ENCODE measurements at regions not wholly inside any gene's neighbourhood (a gene's known extent, or its start where the extent isn't known, plus 50 kb on each side); places are given as distances from the start of the nearest gene placed in this dataset.
A peak's percentile ranks its signal among the peaks of the same experiment; 100 is the strongest.
"Not testable (repeated sequence)": the region's sequence is repeated elsewhere in the genome, so short reads cannot be mapped to it uniquely, and the experiment has no call there.

DNA sequence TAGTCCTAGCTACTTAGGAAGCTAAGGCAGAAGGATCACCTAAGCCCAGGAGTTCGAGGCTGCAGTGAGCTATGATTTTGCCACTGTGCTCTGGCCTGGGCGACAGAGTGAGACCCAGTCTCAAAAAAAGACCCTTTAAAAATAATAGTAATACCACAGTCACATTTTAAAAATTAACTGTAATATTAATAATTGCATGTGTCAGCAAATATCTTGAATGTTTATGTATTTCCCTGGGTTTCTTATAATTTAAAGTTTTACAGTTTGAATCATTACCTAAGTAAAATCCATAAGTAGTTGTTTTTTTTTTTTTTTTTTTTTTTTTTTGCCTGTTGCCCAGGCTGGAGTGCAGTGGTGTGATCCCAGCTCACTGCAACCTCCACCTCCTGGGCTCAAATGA lies 69.2 kb downstream of the LYZL2 start:
- peaks cover 3% of the 10 kb centered on the region; the same call in 1 of the 2 replicates for H3K4me1 ChIP-seq
- in situ Hi-C loops (cut with MboI; ENCODE audit: low sequenced_read_pairs) = no loop called here
- H3K36me3 ChIP-seq (replicated peaks) = no peaks in the 10 kb centered on the region

DNA sequence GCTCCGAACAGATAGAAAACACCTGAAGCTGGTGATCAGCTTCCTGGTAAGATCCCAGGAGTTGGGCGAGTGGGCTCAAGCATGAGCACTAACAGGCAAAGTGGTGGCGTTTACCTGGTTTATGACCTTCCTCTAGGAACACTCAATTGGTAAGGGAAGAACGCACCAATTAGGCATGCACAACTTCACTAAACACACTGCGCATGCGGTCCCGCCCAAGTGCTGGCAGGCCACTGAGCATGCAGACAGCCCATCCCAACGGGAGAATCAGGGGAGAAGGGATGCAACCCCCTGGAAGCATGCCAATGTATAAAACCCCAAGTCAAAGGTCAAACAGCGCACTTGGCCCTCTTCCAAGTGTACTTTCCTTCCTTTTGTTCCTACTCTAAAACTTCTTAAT lies 70.4 kb downstream of the LYZL2 start:
- Histone ChIP-seq H3K9me3 (no peaks in the 10 kb centered on the region), H3K27me3 (ENCODE audit: low read depth) (no peaks in the 10 kb centered on the region), H3K4me3 (no peak overlapping the region), H3K4me1 (peaks cover 9% of the 10 kb centered on the region), H3K36me3 (replicated peaks) (no peaks in the 10 kb centered on the region)
- in situ Hi-C loops (cut with MboI; ENCODE audit: low sequenced_read_pairs) = no loop called here
- no peak for DNase-seq (ENCODE audit: low spot score in 2 of 2)

More for the DNA sequence above, 69.2 kb downstream of the LYZL2 start:
- no peak for DNase-seq (ENCODE audit: low spot score in 2 of 2)
- Histone ChIP-seq H3K4me3 (no peak overlapping the region), H3K9me3 (no peaks in the 10 kb centered on the region), H3K27me3 (ENCODE audit: low read depth) (no peaks in the 10 kb centered on the region)

DNA sequence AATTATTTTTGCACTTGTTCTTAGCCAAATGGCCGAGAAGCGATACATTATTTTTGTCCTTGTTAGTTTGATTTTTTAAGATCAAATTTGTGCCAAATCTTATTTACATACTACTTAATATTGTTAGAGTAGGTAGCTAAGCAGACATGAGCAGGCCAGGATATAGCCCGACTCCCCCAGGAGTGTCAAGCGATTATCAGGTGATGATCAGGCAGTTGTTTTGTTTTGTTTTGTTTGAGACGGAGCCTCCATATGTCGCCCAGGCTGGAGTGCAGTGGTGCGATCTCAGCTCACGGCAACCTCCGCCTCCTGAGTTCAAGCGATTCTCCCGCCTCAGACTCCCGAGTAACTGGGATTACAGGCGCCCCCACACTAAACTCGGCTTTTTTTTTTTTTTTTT lies 71.1 kb downstream of the LYZL2 start:
- Histone ChIP-seq H3K4me1 (peaks cover 12% of the 10 kb centered on the region), H3K27me3 (ENCODE audit: low read depth) (no peaks in the 10 kb centered on the region), H3K9me3 (no peaks in the 10 kb centered on the region), H3K4me3 (no peak overlapping the region), H3K36me3 (replicated peaks) (no peaks in the 10 kb centered on the region)
- no peak for DNase-seq (ENCODE audit: low spot score in 2 of 2)
- in situ Hi-C loops (cut with MboI; ENCODE audit: low sequenced_read_pairs) = no loop called here

DNA sequence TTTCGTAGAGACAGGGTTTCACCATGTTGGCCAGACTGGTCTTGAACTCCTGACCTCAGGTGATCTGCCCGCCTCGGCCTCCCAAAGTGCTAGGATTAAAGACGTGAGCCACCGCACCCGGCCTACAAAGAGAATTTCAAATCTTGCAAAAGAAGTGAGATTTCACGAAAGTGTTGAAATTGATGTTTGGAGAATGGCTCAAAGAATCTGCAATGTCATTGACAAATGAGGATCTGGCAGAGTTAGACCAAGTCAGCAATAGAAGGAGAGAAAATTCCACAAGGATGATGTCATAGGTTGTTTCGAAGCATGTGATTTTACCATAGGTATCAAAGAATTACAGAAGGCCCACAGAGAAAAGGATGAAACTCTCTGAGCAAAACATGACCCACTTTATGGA lies 71.7 kb downstream of the LYZL2 start:
- no peaks in the 10 kb centered on the region for H3K36me3 ChIP-seq (replicated peaks)
- no peaks in the 10 kb centered on the region for H3K9me3 ChIP-seq
- H3K4me3 ChIP-seq = no peak overlapping the region
- DNase-seq (ENCODE audit: low spot score in 2 of 2) = no peak
- H3K4me1 ChIP-seq = peaks cover 12% of the 10 kb centered on the region
- H3K27me3 ChIP-seq (ENCODE audit: low read depth) = no peaks in the 10 kb centered on the region
- in situ Hi-C loops (cut with MboI; ENCODE audit: low sequenced_read_pairs) = no loop called here

DNA sequence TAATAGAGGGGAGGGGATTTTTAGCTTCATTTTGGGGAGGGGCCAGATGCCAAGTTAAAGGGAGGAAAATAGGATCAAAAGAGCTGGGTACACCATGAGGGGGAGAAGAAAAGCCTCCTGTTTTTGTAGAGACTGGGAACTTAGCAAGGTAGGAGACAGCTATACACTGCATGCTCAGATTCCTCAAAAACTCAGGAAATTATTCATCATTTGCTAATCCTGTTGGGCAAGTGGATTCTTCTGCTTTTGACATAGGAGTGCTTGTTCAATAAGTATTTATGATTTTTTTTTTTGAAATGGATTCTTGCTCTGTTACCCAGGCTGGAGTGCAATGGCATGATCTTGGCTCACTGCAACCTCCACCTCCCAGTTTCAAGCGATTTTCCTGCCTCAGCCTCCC lies 73.4 kb downstream of the LYZL2 start:
- no peak for DNase-seq (ENCODE audit: low spot score in 2 of 2)
- Histone ChIP-seq H3K27me3 (ENCODE audit: low read depth) (no peaks in the 10 kb centered on the region), H3K4me3 (no peak overlapping the region), H3K9me3 (no peaks in the 10 kb centered on the region), H3K4me1 (peaks cover 20% of the 10 kb centered on the region), H3K36me3 (replicated peaks) (no peaks in the 10 kb centered on the region)
- in situ Hi-C loops (cut with MboI; ENCODE audit: low sequenced_read_pairs) = no loop called here

DNA sequence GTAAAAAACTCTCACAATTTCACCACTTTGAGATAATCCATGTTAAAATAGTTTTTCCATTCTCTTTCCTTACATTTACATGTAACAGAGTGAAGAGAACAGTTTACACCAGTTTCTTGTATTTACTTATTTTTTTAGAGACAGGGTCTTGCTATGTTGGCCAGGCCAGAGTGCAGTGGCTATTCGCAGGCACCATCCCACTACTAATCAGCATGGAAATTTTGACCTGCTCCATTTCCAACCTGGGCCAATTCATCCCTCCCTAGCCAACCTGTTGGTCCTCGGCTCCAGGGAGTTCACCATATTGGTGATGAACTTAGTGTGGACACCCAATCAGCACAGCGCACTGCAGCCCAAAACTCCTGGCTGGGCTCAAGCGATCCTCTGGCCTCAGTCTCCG lies 74.1 kb downstream of the LYZL2 start:
- Histone ChIP-seq H3K36me3 (replicated peaks) (no peaks in the 10 kb centered on the region), H3K9me3 (no peaks in the 10 kb centered on the region), H3K4me1 (peaks cover 20% of the 10 kb centered on the region), H3K27me3 (ENCODE audit: low read depth) (no peaks in the 10 kb centered on the region), H3K4me3 (no peak overlapping the region)
- in situ Hi-C loops (cut with MboI; ENCODE audit: low sequenced_read_pairs) = no loop called here
- DNase-seq (ENCODE audit: low spot score in 2 of 2) = no peak

DNA sequence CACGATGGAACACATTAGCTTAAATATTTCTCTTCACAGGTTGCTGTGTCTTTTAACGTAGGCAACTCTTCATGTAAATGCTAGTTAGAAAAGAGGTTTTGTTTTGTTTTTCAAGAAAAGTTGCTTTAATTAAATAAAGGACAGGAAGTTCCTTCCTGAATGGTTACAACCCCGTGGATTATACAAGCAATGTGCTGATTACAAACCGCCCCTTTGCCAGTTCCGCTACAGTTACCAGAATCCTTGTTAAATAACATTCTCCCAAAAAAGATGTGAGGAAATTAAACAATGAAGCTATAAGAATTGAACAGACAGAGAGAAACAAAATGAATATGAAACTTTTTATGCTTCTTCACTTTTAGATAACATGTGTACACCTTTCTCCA lies 75.1 kb downstream of the LYZL2 start:
- H3K36me3 ChIP-seq (replicated peaks) = no peaks in the 10 kb centered on the region
- H3K27me3 ChIP-seq (ENCODE audit: low read depth) = no peaks in the 10 kb centered on the region
- H3K9me3 ChIP-seq = no peaks in the 10 kb centered on the region
- no peak for DNase-seq (ENCODE audit: low spot score in 2 of 2)
- in situ Hi-C loops (cut with MboI; ENCODE audit: low sequenced_read_pairs) = no loop called here
- H3K4me1 ChIP-seq = peaks cover 20% of the 10 kb centered on the region
- no peak overlapping the region; the same call in 1 of the 2 replicates for H3K4me3 ChIP-seq

DNA sequence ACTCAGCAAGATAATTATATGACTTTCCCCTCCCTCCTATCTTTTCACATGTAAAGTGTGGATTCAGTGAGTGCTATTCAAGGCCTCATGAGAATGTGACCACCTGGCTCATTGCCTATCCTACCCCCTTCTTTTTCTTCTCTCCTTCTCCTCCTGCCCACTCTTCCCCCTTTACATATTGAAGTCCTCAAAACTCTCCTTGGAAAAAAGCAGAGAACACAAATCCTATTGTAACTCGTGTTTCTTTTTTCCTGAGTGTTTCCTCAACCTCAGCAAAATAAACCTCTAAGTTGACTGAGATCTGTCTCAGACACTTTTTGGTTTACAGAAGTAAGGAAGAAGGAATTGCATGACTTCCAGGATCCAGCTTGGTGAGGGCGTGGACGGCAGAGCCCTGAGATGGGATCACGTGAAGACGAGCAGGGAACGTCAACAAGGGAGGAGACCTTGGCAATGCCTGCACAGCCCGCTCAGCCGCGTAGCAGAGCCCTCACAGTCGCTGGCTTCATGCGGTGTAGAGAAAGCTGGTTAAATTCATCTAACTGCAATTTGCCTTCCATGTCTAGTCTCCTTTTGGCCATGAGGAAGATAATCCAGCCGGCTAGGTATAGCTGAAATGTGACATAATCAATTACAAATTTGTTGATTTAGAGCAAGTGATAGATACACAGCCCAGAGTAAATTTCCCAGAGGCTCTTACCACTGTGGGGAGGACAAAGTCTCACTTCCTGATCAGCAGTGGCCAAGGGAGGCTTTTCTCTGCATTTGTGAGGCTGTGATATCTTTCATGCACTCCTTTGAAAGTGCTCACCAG lies 75.7 kb downstream of the LYZL2 start:
- no peaks in the 10 kb centered on the region for H3K9me3 ChIP-seq
- no peaks in the 10 kb centered on the region for H3K36me3 ChIP-seq (replicated peaks)
- peaks cover 20% of the 10 kb centered on the region for H3K4me1 ChIP-seq
- no peak overlapping the region; the same call in 1 of the 2 replicates for H3K4me3 ChIP-seq
- no peaks in the 10 kb centered on the region for H3K27me3 ChIP-seq (ENCODE audit: low read depth)
- peak; percentile 89 to 96 for DNase-seq (ENCODE audit: low spot score in 2 of 2)
- in situ Hi-C loops (cut with MboI; ENCODE audit: low sequenced_read_pairs) = no loop called here

DNA sequence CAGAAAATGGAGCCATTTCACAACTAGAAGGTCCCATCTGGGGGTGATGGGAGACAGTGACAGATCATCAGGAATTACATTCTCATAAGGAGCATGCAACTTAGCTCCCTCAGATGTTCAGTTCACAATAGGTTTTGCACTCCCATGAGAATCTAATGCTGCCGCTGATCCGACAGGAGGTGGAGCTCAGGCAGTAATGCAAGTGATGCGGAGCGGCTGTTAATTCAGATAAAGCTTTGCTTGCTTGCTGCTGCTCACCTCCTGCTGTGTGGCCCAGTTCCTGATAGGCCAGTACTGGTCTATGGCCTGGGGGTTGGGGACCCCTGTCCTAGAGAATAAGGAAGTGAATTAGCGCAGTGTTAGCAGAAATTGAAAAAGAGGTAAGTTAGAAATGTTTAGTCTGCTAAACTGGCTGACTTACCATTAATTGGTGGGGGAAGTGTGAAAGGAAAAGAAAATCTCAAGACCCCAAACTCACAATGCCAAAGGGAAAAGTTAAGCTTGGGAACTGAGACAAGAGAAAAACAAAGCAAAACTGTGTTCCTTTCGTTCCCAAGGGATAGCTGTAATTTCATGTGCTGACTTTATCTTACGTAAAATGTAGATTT lies 76.4 kb downstream of the LYZL2 start:
- Histone ChIP-seq H3K4me3 (peak overlapping the region; percentile 5), H3K36me3 (replicated peaks) (no peaks in the 10 kb centered on the region), H3K4me1 (peaks cover 19% of the 10 kb centered on the region), H3K27me3 (ENCODE audit: low read depth) (no peaks in the 10 kb centered on the region), H3K9me3 (no peaks in the 10 kb centered on the region)
- in situ Hi-C loops (cut with MboI; ENCODE audit: low sequenced_read_pairs) = no loop called here
- peak; percentile 86 to 91 for DNase-seq (ENCODE audit: low spot score in 2 of 2)

DNA sequence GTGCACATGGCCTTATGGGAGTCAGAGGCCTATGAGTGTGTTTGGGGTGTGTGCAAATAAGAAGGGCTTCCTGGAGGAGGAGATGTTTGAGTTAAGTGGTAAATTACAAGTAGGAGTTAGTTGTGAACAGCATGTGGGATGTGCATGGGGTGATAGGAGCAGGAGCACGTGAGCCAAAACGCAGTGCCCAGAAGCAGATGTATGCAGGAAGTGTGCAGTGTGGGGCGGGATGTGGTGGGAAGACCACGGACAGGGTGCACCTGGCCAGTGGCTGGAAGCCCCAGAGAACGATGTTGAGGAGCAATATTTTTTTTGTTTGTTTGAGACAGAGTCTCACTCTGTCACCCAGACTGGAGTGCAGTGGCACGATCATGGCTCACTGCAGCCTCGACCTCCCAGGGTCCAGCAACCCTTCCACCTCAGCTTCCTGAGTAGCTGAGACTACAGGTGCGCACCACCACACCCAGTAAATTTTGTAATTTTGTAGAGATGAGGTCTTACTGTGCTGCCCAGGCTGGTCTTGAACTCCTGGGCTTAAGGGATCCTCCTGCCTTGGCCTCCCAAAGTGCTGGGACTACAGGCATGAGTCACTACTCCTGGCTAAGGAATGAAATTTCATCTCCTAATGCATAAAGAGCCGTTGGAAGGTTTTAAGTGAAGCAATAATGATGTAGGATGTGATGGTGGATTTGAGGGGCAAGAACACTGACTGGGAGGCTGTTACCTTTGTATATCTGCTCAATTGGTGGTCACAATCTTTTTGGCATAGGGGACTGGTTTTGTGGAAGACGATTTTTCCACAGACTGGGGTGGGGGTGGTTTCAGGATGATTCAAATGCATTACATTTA lies 78.4 kb downstream of the LYZL2 start:
- DNase-seq (ENCODE audit: low spot score in 2 of 2) = no peak
- Histone ChIP-seq H3K4me1 (peaks cover 24% of the 10 kb centered on the region), H3K27me3 (ENCODE audit: low read depth) (no peaks in the 10 kb centered on the region), H3K9me3 (no peaks in the 10 kb centered on the region), H3K4me3 (no peak overlapping the region), H3K36me3 (replicated peaks) (no peaks in the 10 kb centered on the region)
- in situ Hi-C loops (cut with MboI; ENCODE audit: low sequenced_read_pairs) = no loop called here

DNA sequence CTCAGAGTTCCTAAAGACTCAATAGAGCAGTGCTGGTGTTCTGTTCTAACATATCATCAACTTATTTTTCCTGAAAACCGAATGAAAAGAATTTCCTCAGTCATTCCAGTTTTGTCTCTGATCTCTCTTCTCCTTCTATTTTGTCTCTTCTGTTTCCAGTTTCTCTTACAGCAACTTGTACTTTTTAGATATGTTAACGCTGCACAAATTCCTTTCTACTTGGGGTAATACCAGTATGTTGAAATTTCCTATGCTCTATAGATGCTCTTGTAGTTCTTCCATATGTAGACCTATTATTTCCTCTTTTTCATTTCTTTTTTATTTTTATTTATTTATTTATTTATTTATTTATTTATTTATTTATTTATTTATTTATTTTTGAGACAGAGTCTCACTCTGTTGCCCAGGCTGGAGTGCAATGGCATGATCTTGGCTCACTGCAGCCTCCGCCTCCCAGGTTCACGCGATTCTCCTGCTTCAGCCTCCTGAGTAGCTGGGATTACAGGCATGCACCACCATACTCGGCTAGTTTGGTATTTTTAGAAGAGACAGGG lies 80.3 kb downstream of the LYZL2 start:
- H3K4me3 ChIP-seq; H3K9me3 ChIP-seq; H3K36me3 ChIP-seq (replicated peaks); DNase-seq (ENCODE audit: low spot score in 2 of 2); H3K27me3 ChIP-seq (ENCODE audit: low read depth); in situ Hi-C loops (cut with MboI; ENCODE audit: low sequenced_read_pairs): not testable (repeated sequence)
- peaks cover 18% of the 10 kb centered on the region for H3K4me1 ChIP-seq

DNA sequence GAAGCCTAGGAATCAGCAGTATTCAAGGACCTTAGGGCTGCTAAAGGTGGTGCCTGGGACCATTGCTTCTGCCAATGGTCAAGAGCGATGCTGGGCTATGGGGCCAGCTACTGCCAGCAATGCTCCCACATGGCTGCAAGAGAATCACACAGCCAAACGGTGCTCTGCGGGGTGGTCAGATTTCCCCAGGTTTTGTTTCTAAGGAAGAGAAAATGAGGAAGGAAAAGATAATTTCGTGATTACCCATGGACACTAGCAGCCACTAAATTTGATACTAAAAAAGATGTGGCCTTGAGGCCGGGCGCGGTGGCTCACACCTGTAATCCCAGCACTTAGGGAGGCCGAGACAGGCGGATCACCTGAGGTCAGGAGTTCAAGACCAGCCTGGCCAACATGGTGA lies 83.0 kb downstream of the LYZL2 start:
- in situ Hi-C loops (cut with MboI; ENCODE audit: low sequenced_read_pairs) = no loop called here
- DNase-seq (ENCODE audit: low spot score in 2 of 2) = no peak
- no peaks in the 10 kb centered on the region for H3K9me3 ChIP-seq
- peaks cover 7% of the 10 kb centered on the region for H3K4me1 ChIP-seq
- no peaks in the 10 kb centered on the region for H3K36me3 ChIP-seq (replicated peaks)
- H3K27me3 ChIP-seq (ENCODE audit: low read depth) = no peaks in the 10 kb centered on the region
- H3K4me3 ChIP-seq = no peak overlapping the region

DNA sequence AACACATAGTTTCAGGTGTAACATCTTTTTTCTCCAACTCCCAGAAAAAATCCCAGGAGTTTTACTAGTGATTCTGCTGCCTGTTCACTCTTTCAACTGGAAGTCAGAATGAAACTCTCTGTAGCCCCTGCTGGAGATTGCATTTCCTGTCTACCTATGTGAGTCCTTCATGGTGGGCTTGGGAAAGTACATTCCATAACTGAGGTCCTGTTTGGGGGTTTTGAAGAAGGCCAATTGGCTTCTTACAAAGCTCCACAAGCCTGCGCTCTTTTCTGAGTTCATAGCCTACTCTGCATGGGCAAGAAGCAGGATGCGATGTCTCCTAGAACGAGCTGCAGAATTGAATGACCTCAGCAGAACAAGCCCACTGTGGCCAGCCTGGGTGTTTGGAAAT lies 86.7 kb downstream of the LYZL2 start:
- DNase-seq (ENCODE audit: low spot score in 2 of 2) = no peak
- in situ Hi-C loops (cut with MboI; ENCODE audit: low sequenced_read_pairs) = no loop called here
- H3K36me3 ChIP-seq (replicated peaks) = no peaks in the 10 kb centered on the region
- H3K4me3 ChIP-seq = no peak overlapping the region
- H3K4me1 ChIP-seq = peaks cover 7% of the 10 kb centered on the region
- H3K9me3 ChIP-seq = no peaks in the 10 kb centered on the region
- H3K27me3 ChIP-seq (ENCODE audit: low read depth) = no peaks in the 10 kb centered on the region

Data from HAP-1 (cell line).